ENCODE measurements at regions not wholly inside any gene's neighbourhood (a gene's known extent, or its start where the extent isn't known, plus 50 kb on each side); places are given as distances from the start of the nearest gene placed in this dataset.

GRCh38 chr17:72403713-72404209 is 282.9 kb downstream of the SOX9 start:
- Histone ChIP-seq H3K27me3 (ENCODE audit: control insufficient read depth in 2 of 2, insufficient read depth in 2 of 2, low read length in 2 of 2) (no peaks in the 10 kb centered on the region), H3K27ac (ENCODE audit: insufficient read depth, low read depth, low read length) (no peak overlapping the region), H3K36me3 (ENCODE audit: control insufficient read depth in 2 of 2, extremely low read depth in 1 of 2, insufficient read depth in 2 of 2, low read length in 2 of 2) (no peaks in the 10 kb centered on the region), H2AFZ (ENCODE audit: low read depth, low read length) (no peak overlapping the region), H3K9me1 (replicated peaks; ENCODE audit: control insufficient read depth, extremely low read depth, insufficient read depth, low read length) (no peaks in the 10 kb centered on the region), H4K20me1 (replicated peaks; ENCODE audit: control insufficient read depth, extremely low read depth, insufficient read depth, low read length) (no peaks in the 10 kb centered on the region), H3K4me3 (replicated peaks in 1 of 3; ENCODE audit: insufficient read depth in 1 of 3, low read depth in 1 of 3, low read length in 3 of 3) (no peak overlapping the region), H3K9ac (replicated peaks; ENCODE audit: extremely low read depth, insufficient read depth, low read length) (no peak overlapping the region), H3K79me2 (ENCODE audit: control insufficient read depth, insufficient read depth, low read length) (no peaks in the 10 kb centered on the region), H3K4me2 (ENCODE audit: insufficient read depth, low read length) (no peak overlapping the region), H3K9me3 (replicated peaks; ENCODE audit: control insufficient read depth, insufficient read depth, low read length) (no peaks in the 10 kb centered on the region), H3K4me1 (ENCODE audit: control insufficient read depth, extremely low read depth, insufficient read depth, low read length) (peaks cover 5% of the 10 kb centered on the region)
- DNase-seq (ENCODE audit: low read depth, low spot score) = no peak
- ChIA-PET CTCF (interaction anchor here (1.2 kb wide), 2 partner anchors 9 to 19 kb away, joined by 3 to 4 read pairs; no protein-coding TSS in a partner anchor), POLR2A (no interaction called here)
- dilution Hi-C loops (cut with MboI; ENCODE audit: extremely low pct_ligation_motif_present, low sequenced_read_pairs) = no loop called here
- TF ChIP-seq JUN (IDR thresholded peaks at IDR 0.05; ENCODE audit: borderline replicate concordance, insufficient read depth, insufficient read length, low read depth) (no peak), FOS (IDR thresholded peaks at IDR 0.05; ENCODE audit: borderline replicate concordance, insufficient read depth, low read length) (no peak), GATA2 (IDR thresholded peaks at IDR 0.05; ENCODE audit: insufficient read depth, insufficient read length, low read depth, low read length) (no peak), POLR2A (IDR thresholded peaks at IDR 0.05; ENCODE audit: low read depth, low read length) (no peak), EZH2 (IDR thresholded peaks at IDR 0.05; ENCODE audit: borderline replicate concordance, low read depth, low read length, severe bottlenecking) (no peak), CTCF (IDR thresholded peaks at IDR 0.05; ENCODE audit: extremely low read depth in 1 of 2, insufficient read depth in 1 of 2, low read depth in 1 of 2, low read length in 2 of 2) (no peak), POLR2AphosphoS5 (IDR thresholded peaks at IDR 0.05; ENCODE audit: insufficient read depth, low read depth, low read length) (no peak), MYC (IDR thresholded peaks at IDR 0.05; ENCODE audit: low read depth, low read length) (no peak), MAX (IDR thresholded peaks at IDR 0.05; ENCODE audit: insufficient read depth, insufficient read length) (no peak)
- BruUV-seq (replicated peaks) = no TSS peak
- FAIRE-seq = no peak
- intact Hi-C loops (cut with micrococcal nuclease) = no loop called here
